ENCODE measurements at regions not wholly inside any gene's neighbourhood (a gene's known extent, or its start where the extent isn't known, plus 50 kb on each side); places are given as distances from the start of the nearest gene placed in this dataset.

GRCh38 chr1:18535391-18536210, 54.9 kb downstream of the KLHDC7A start:
- no peak for DNase-seq

- DNase-seq, result no peak
These were observed 55.6 kb downstream of the KLHDC7A start for GRCh38 chr1:18536356-18536755.

- no peak for DNase-seq
These were observed 56.2 kb downstream of the KLHDC7A start for GRCh38 chr1:18536915-18537314.

GRCh38 chr1:18537386-18538306, 56.9 kb downstream of the KLHDC7A start:
- DNase-seq, result no peak

GRCh38 chr1:18539171-18539570, 58.4 kb downstream of the KLHDC7A start:
- no peak for DNase-seq

GRCh38 chr1:18540136-18540765, 59.5 kb downstream of the KLHDC7A start:
- DNase-seq, result no peak

GRCh38 chr1:18541046-18541795, 60.5 kb downstream of the KLHDC7A start:
- DNase-seq, result no peak

GRCh38 chr1:18542351-18542750, 61.6 kb downstream of the KLHDC7A start:
- DNase-seq, result no peak

GRCh38 chr1:18546026-18546425, 65.3 kb downstream of the KLHDC7A start:
- DNase-seq, result no peak

- no peak for DNase-seq
These were observed 66.7 kb downstream of the KLHDC7A start for GRCh38 chr1:18547460-18547859.

GRCh38 chr1:18548643-18549042, 67.9 kb downstream of the KLHDC7A start:
- DNase-seq, result no peak

GRCh38 chr1:18549106-18549505, 68.4 kb downstream of the KLHDC7A start:
- DNase-seq, result no peak

GRCh38 chr1:18549906-18550305, 69.2 kb downstream of the KLHDC7A start:
- no peak for DNase-seq

GRCh38 chr1:18552631-18553030, 71.9 kb downstream of the KLHDC7A start:
- DNase-seq, result no peak

GRCh38 chr1:18553388-18553787, 72.7 kb downstream of the KLHDC7A start:
- no peak for DNase-seq

GRCh38 chr1:18554099-18554498, 73.4 kb downstream of the KLHDC7A start:
- DNase-seq, result no peak

GRCh38 chr1:18554597-18554996, 73.9 kb downstream of the KLHDC7A start:
- no peak for DNase-seq

- no peak for DNase-seq
These were observed 74.3 kb downstream of the KLHDC7A start for GRCh38 chr1:18555036-18555435.

- DNase-seq, result no peak
These were observed 74.3 kb upstream of the PAX7 start for GRCh38 chr1:18556364-18556763.

- peak in 1 of 2 donors; percentile 25 for DNase-seq
These were observed 72.8 kb upstream of the PAX7 start for GRCh38 chr1:18557621-18558465.

GRCh38 chr1:18560692-18561091, 70.0 kb upstream of the PAX7 start:
- DNase-seq, result no peak

- DNase-seq, result no peak
These were observed 68.7 kb upstream of the PAX7 start for GRCh38 chr1:18561967-18562366.

Measured in stimulated activated CD4-positive, alpha-beta T cell treated with anti-CD3 and anti-CD28 coated beads, Interleukin-2, amount 100 ng/mL, for 48 hours (primary cell).